ENCODE measurements at regions not wholly inside any gene's neighbourhood (a gene's known extent, or its start where the extent isn't known, plus 50 kb on each side); places are given as distances from the start of the nearest gene placed in this dataset.

- WGBS (ENCODE audit: low lambda C conversion rate) = 0% methylated on average over 1 of the region's 1 CpG
- no peak overlapping the region for H3K27ac ChIP-seq (ENCODE audit: low read depth in 2 of 2, low read length in 1 of 2)
- H3F3A ChIP-seq (replicated peaks; ENCODE audit: insufficient read depth) = no peaks in the 10 kb centered on the region
- H3K9ac ChIP-seq = no peak overlapping the region
- H3K4me3 ChIP-seq (ENCODE audit: low read depth in 2 of 2, low read length in 1 of 2) = no peak overlapping the region
- no peak overlapping the region for H2AFZ ChIP-seq (ENCODE audit: low read depth)
- no peak for TF ChIP-seq GATA2 (CRISPR knock-in tag; IDR thresholded peaks at IDR 0.05)
- no peak for TF ChIP-seq NFIC (IDR thresholded peaks at IDR 0.05; ENCODE audit: borderline replicate concordance)
- no peak for TF ChIP-seq EP300 (IDR thresholded peaks at IDR 0.05; ENCODE audit: borderline replicate concordance in 1 of 2, low read depth in 1 of 2, low read length in 1 of 2)
- TF ChIP-seq RFX5 (IDR thresholded peaks at IDR 0.05; ENCODE audit: low read length) = no peak
- TF ChIP-seq FOXM1 (IDR thresholded peaks at IDR 0.05; ENCODE audit: low read depth) = no peak
- no peak for TF ChIP-seq USF1 (IDR thresholded peaks at IDR 0.05; ENCODE audit: borderline replicate concordance, low read depth)
- no peak for TF ChIP-seq SMC3 (IDR thresholded peaks at IDR 0.05; ENCODE audit: low read depth, low read length)
- TF ChIP-seq USF2 (IDR thresholded peaks at IDR 0.05; ENCODE audit: borderline replicate concordance, low read depth, low read length) = no peak
- no peak for TF ChIP-seq REST (IDR thresholded peaks at IDR 0.05; ENCODE audit: low read depth, low read length)
- TF ChIP-seq TAF1 (IDR thresholded peaks at IDR 0.05; ENCODE audit: borderline replicate concordance, low read depth, low read length) = no peak
- TF ChIP-seq FOXJ3 (CRISPR knock-in tag; IDR thresholded peaks at IDR 0.05) = no peak
- no peak for TF ChIP-seq FOSL2 (IDR thresholded peaks at IDR 0.05; ENCODE audit: borderline replicate concordance, low read depth)
- TF ChIP-seq RXRA (IDR thresholded peaks at IDR 0.05; ENCODE audit: borderline replicate concordance, low read depth) = no peak
- no peak for TF ChIP-seq YY1 (IDR thresholded peaks at IDR 0.05; ENCODE audit: low read depth)
- no peak for TF ChIP-seq ELF1 (IDR thresholded peaks at IDR 0.05)
- no peaks in the 10 kb centered on the region for H3K9me2 ChIP-seq
- no peaks in the 10 kb centered on the region for H4K20me1 ChIP-seq (ENCODE audit: insufficient read depth)
- no peaks in the 10 kb centered on the region for H3K36me3 ChIP-seq (replicated peaks in 1 of 2; ENCODE audit: control insufficient read depth in 1 of 2, insufficient read depth in 2 of 2, low read length in 1 of 2)
- no peaks in the 10 kb centered on the region for H3K79me2 ChIP-seq (ENCODE audit: insufficient read depth)
- DNase-seq = no peak
- no peak overlapping the region for H3K4me2 ChIP-seq
- POLR2A ChIA-PET = no interaction called here
- no peaks in the 10 kb centered on the region for H3K9me3 ChIP-seq
- H3K27me3 ChIP-seq (ENCODE audit: insufficient read depth) = no peaks in the 10 kb centered on the region
- CTCF ChIA-PET = no interaction called here
- no peaks in the 10 kb centered on the region for H3K4me1 ChIP-seq (ENCODE audit: control insufficient read depth in 1 of 2, insufficient read depth in 2 of 2, low read depth in 1 of 2, low read length in 1 of 2)
These were observed 388.8 kb downstream of the ZSWIM6 start for GRCh38 chr5:61720829-61721228.
